SK-N-DZ (cell line): ENCODE measurements at regions not wholly inside any gene's neighbourhood (a gene's known extent, or its start where the extent isn't known, plus 50 kb on each side); places are given as distances from the start of the nearest gene placed in this dataset.
A peak's percentile ranks its signal among the peaks of the same experiment; 100 is the strongest.

Experiments used
- DNase-seq: peaks from one replicate; pipeline ENCODE4 v3.0.0-alpha.2; 2015; ENCODE audit warnings: low spot score

GRCh38 chr3:127134466-127134865 lies 58.5 kb upstream of the PRR23E start:
- peak; percentile 58 for DNase-seq

- DNase-seq: no peak
These were observed 58.1 kb upstream of the PRR23E start for GRCh38 chr3:127134887-127135240.

GRCh38 chr3:127135241-127136023 lies 57.5 kb upstream of the PRR23E start:
- peak; percentile 87 for DNase-seq

DNA sequence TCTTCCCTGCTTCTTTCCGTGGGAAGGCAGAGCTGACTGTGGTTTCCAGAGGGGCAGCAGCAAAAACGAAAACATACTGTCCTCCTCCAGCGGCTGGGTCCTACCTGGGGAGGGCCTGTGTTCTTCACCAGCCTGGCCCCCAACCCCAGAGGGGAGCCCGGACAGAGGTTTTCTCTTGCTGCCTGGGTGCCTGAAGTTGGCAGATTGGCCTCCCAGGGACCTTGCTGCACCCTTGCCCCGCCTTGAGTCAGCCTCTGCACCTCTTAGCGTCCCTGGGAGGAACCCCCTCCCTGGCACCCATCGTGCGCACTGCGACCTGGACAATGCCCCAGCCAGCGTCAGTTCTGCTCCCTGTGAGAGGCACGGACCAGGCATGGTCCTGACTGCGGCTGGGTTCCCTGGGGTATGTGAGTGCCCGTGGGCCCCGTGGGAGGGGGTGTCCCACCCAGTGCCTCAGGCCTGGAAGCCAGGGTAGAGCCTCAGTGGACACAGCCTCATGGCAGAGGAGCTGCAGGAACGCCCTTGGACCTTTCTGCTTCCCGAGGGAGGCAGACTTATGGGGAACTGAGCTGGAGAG lies 56.8 kb upstream of the PRR23E start:
- no peak for DNase-seq

GRCh38 chr3:127136706-127137105 lies 56.2 kb upstream of the PRR23E start:
- DNase-seq: no peak

DNA sequence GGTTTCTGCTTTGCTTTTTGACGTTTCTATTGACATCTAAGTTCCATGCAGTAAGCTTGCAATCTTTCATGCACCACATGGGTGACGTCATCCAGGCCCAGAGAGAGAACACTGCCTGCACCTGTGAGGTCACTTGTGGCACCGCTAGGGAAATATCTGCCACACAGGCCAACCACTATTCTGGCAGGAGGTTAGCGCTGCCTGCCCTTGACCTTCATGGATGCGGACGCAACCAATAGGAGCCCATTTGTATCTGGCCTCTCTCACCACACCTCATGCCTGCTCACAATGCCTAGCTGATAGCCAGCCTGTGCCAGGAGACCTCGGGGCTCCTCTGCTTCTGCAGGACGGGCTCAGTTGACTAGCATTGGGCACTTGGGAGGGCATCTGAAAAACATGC lies 55.8 kb upstream of the PRR23E start:
- DNase-seq: peak; percentile 39

GRCh38 chr3:127137757-127138536 lies 55.0 kb upstream of the PRR23E start:
- DNase-seq: no peak

GRCh38 chr3:127139601-127140500 lies 53.1 kb upstream of the PRR23E start:
- no peak for DNase-seq

DNA sequence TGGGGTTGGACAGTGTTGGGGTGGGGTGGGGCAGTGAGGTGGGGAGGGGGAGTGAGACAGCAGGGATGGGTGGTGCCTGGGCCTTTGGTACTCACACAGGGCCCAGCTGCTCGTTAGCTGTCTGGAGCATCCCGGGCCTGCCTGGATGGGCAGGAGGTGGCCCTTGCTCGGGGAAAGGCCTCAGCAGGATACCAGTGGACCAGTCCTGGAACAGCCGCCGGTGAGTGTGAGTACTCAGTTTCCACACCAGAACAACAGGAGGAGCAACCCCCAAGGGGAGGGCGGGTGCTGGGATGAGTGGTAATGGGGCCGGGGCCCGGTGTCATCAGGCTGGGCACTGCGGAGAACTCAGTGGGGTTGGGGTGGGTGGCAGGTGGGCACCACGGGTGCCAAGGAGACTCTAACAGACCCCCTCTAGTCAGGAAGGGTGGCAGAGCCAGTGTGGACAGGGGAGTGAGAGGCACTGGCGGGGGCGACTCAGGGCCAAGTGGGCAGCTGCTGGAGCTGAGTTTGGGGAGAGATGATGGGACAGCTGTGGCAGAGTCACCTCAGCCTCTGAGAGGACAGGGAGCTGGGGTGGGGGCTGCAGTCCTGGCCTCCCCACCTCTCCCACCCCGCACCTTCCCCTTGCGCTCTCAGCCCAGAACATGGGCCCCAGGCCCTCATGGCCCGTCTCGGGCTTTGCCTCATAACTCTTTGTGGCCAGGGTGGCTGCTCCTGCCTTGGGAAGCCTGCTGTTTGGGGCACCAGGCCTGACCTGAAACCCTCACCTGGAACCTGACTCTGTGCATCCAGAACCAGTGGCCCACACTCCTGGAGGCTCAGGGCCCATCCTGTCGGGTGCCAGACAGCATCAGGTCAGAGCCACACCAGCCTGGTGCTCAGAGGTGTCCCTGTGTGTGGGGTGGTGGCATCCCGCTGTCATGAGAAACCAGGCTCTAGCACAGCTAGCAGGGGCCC lies 52.1 kb upstream of the PRR23E start:
- no peak for DNase-seq

DNA sequence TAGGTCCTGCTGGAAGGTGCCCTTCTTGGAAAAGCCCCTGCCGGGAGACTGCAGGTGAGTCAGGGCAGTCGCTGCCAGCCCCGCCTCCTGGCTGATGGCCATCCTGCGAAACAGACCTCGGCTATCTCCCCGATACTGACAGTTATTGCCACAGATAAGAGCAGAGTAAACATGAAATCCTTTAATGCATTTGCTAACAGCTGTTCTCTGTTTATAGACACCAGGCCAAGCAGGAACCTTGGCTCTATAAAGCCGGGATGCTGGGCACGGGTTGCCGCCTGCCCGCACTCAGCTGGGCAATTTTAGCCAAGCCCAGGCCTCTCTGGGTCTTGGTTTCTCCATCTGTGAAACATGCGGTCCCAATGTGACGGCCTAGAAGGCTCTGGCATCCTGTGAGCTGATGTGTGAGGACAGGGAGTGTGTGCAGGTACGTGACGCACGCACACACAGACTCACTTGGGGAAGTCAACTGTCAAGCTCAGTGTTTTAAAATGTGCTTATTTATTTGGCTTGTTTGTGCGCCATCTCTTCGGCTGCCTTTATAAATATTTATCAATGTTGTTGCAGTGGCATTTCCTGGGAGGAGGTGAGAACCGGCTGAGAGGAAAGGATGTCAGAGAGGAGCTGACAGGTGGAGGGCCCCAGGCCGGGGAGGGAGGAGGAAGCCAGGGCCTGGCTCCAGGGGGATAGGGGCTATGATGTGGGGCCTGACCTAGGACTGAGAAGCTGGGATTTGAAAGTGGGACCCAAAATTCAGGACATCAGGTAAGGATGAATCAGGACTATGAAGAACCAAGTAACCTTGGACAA lies 50.8 kb upstream of the PRR23E start:
- peak; percentile 60 for DNase-seq
